ENCODE measurements at regions not wholly inside any gene's neighbourhood (a gene's known extent, or its start where the extent isn't known, plus 50 kb on each side); places are given as distances from the start of the nearest gene placed in this dataset.

GRCh38 chrX:125203365-125203736 lies 116.3 kb upstream of the TEX13C start:
- TF ChIP-seq EP300 (IDR thresholded peaks at IDR 0.05; ENCODE audit: low read depth) (no peak), CTCF (IDR thresholded peaks at IDR 0.05) (no peak), POLR2AphosphoS5 (IDR thresholded peaks at IDR 0.05) (no peak), POLR2A (IDR thresholded peaks at IDR 0.05) (no peak)
